IMR-90 (cell line): ENCODE measurements at regions not wholly inside any gene's neighbourhood (a gene's known extent, or its start where the extent isn't known, plus 50 kb on each side); places are given as distances from the start of the nearest gene placed in this dataset.

Experiments used
- ATAC-seq: fragments of 200-7000 bp; cut with Tn5 transposase; 2 replicates; pipeline ENCODE4 v1.9.1; 2020; ENCODE audit warnings: low read depth, mild to moderate bottlenecking, moderate library complexity
- BruUV-seq: library from RNA; stranded (reverse); fragments of 400-500 nt; replicated peaks from 2 replicates; lab custom pipeline; 2021; lab: Mats Ljungman, UMichigan
- CTCF ChIA-PET: fragments of 300-600 bp; formaldehyde crosslinking; extraction: SDS; loops from one replicate; lab custom pipeline; 2021; ENCODE audit warnings: antibody characterized with exemption; lab: Yijun Ruan, JAX
- POLR2A ChIA-PET: fragments of 300-600 bp; sonication (Branson Sonifier 250); formaldehyde crosslinking; loops from one replicate; lab custom pipeline; 2022; ENCODE audit warnings: antibody characterized with exemption; ENCODE audit not compliant: unreplicated experiment; lab: Charles Lee
- DNase-seq: peaks from one replicate; pipeline ENCODE4 v3.0.0; 2013
- H2AFZ ChIP-seq: replicated peaks from 2 replicates; pipeline ENCODE3; 2013; ENCODE audit warnings: low read length, mild to moderate bottlenecking; ENCODE audit not compliant: poor library complexity
- H2AK5ac ChIP-seq: 2 replicates; pipeline ENCODE4 v1.6.1; 2013; ENCODE audit warnings: low read depth, low read length, inconsistent platforms
- H2AK9ac ChIP-seq: replicated peaks from 2 replicates; pipeline ENCODE3; 2013; ENCODE audit warnings: mild to moderate bottlenecking, low read depth, low read length, moderate library complexity; ENCODE audit not compliant: poor library complexity
- H2BK120ac ChIP-seq: 2 replicates; pipeline ENCODE4 v1.6.1; 2013; ENCODE audit warnings: low read depth, low read length, inconsistent platforms
- H2BK15ac ChIP-seq: 3 replicates; pipeline ENCODE4 v1.6.1; 2013; ENCODE audit warnings: low read depth, low read length, inconsistent platforms
- H2BK20ac ChIP-seq: 2 replicates; pipeline ENCODE4 v1.6.1; 2013; ENCODE audit warnings: low read depth, mild to moderate bottlenecking, inconsistent platforms, low read length, moderate library complexity
- H2BK5ac ChIP-seq: 2 replicates; pipeline ENCODE4 v1.6.1; 2013; ENCODE audit warnings: mild to moderate bottlenecking, low read depth, low read length, inconsistent platforms; ENCODE audit not compliant: poor library complexity, severe bottlenecking
- H3K14ac ChIP-seq: replicated peaks from 2 replicates; pipeline ENCODE4 v1.6.1; 2013; ENCODE audit warnings: low read depth, low read length, inconsistent platforms
- H3K18ac ChIP-seq: 2 replicates; pipeline ENCODE4 v1.6.1; 2013; ENCODE audit warnings: low read depth, low read length, control low read depth
- H3K23ac ChIP-seq: 2 replicates; pipeline ENCODE4 v1.6.1; 2013; ENCODE audit warnings: low read depth, low read length, inconsistent platforms
- H3K27ac ChIP-seq: 2 replicates; pipeline ENCODE4 v1.5.1; 2013; ENCODE audit warnings: mild to moderate bottlenecking, control low read depth, low read length; ENCODE audit not compliant: insufficient read depth
- H3K27me3 ChIP-seq: 2 replicates; pipeline ENCODE4 v1.6.1; 2013; ENCODE audit warnings: low read length; ENCODE audit not compliant: control insufficient read depth, insufficient read depth
- H3K36me3 ChIP-seq: 2 replicates; pipeline ENCODE4 v1.6.1; 2013; ENCODE audit warnings: low read length, mixed read lengths; ENCODE audit not compliant: control insufficient read depth, insufficient read depth
- H3K4ac ChIP-seq: 2 replicates; pipeline ENCODE4 v1.6.1; 2013; ENCODE audit warnings: low read depth, low read length, inconsistent platforms
- H3K4me1 ChIP-seq: 2 replicates; pipeline ENCODE4 v1.6.1; 2013; ENCODE audit warnings: low read length, mixed read lengths; ENCODE audit not compliant: control insufficient read depth, insufficient read depth
- H3K4me2 ChIP-seq: 2 replicates; pipeline ENCODE4 v1.6.1; 2013; ENCODE audit warnings: low read depth, mild to moderate bottlenecking, control low read depth, low read length, moderate library complexity
- H3K4me3 ChIP-seq: 2 replicates; pipeline ENCODE4 v1.5.1; 2013; ENCODE audit warnings: low read depth, mild to moderate bottlenecking, control low read depth, low read length, moderate library complexity; ENCODE audit not compliant: insufficient read depth
- H3K56ac ChIP-seq: 2 replicates; pipeline ENCODE4 v1.6.1; 2013; ENCODE audit warnings: low read length, inconsistent platforms; ENCODE audit not compliant: insufficient read depth; ENCODE audit errors: extremely low read depth
- H3K79me1 ChIP-seq, 2 experiments: 2 replicates each; pipeline ENCODE4 v1.6.1; 2013; ENCODE audit warnings: low read length in 2 of 2, inconsistent platforms in 1 of 2, low read depth in 1 of 2
- H3K9ac ChIP-seq: 2 replicates; pipeline ENCODE4 v1.6.1; 2013; ENCODE audit warnings: low read depth, low read length, control low read depth
- H3K9me1 ChIP-seq: 2 replicates; pipeline ENCODE4 v1.6.1; 2013; ENCODE audit warnings: low read length, inconsistent platforms; ENCODE audit not compliant: insufficient read depth
- H3K9me3 ChIP-seq: 2 replicates; pipeline ENCODE4 v1.6.1; 2013; ENCODE audit warnings: low read length; ENCODE audit not compliant: control insufficient read depth, insufficient read depth
- H4K20me1 ChIP-seq: 2 replicates; pipeline ENCODE4 v1.6.1; 2013; ENCODE audit warnings: low read length, inconsistent platforms; ENCODE audit not compliant: insufficient read depth
- H4K5ac ChIP-seq: 2 replicates; pipeline ENCODE4 v1.6.1; 2013; ENCODE audit warnings: mild to moderate bottlenecking, low read depth, low read length, control low read depth
- H4K8ac ChIP-seq, 2 experiments: 2 replicates each; pipeline ENCODE4 v1.6.1; 2013; ENCODE audit warnings: low read depth in 2 of 2, low read length in 2 of 2, control low read depth in 1 of 2, inconsistent platforms in 1 of 2
- H4K91ac ChIP-seq: 2 replicates; pipeline ENCODE4 v1.6.1; 2013; ENCODE audit warnings: low read depth, low read length, inconsistent platforms; ENCODE audit not compliant: insufficient read depth
- BHLHE40 ChIP-seq: fragments of 150-350 bp; IDR thresholded peaks from 2 replicates; pipeline ENCODE4 v1.6.1; 2016; ENCODE audit warnings: mild to moderate bottlenecking, low read depth, low read length
- CEBPB ChIP-seq: IDR thresholded peaks from 2 replicates; pipeline ENCODE4 v1.6.1; 2012; ENCODE audit warnings: low read depth, low read length, improper control_type of control experiment
- CHD1 ChIP-seq: IDR thresholded peaks from 2 replicates; pipeline ENCODE4 v1.6.1; 2012; ENCODE audit warnings: low read depth, low read length, improper control_type of control experiment
- ELK1 ChIP-seq: fragments of 150-350 bp; IDR thresholded peaks from 2 replicates; pipeline ENCODE4 v1.6.1; 2016; ENCODE audit warnings: low read depth, mild to moderate bottlenecking, low read length, moderate library complexity, borderline replicate concordance
- FOS ChIP-seq: fragments of 150-350 bp; IDR thresholded peaks from 2 replicates; pipeline ENCODE4 v1.6.1; 2016; ENCODE audit warnings: low read depth, low read length
- MAFK ChIP-seq: IDR thresholded peaks from 2 replicates; pipeline ENCODE4 v1.6.1; 2012; ENCODE audit warnings: low read depth, low read length, improper control_type of control experiment
- MAZ ChIP-seq: IDR thresholded peaks from 2 replicates; pipeline ENCODE4 v1.6.1; 2012; ENCODE audit warnings: low read depth, mild to moderate bottlenecking, low read length, improper control_type of control experiment, moderate library complexity, borderline replicate concordance
- MXI1 ChIP-seq: IDR thresholded peaks from 2 replicates; pipeline ENCODE4 v1.6.1; 2012; ENCODE audit warnings: low read depth, mild to moderate bottlenecking, low read length, moderate library complexity, borderline replicate concordance
- NFE2L2 ChIP-seq: fragments of 150-350 bp; IDR thresholded peaks from 2 replicates; pipeline ENCODE4 v1.6.1; 2016; ENCODE audit warnings: low read depth, mild to moderate bottlenecking, low read length
- POLR2A ChIP-seq: IDR thresholded peaks from 2 replicates; pipeline ENCODE4 v1.6.1; 2012; ENCODE audit warnings: mild to moderate bottlenecking, low read depth, low read length
- RAD21 ChIP-seq: IDR thresholded peaks from 2 replicates; pipeline ENCODE4 v1.6.1; 2012; ENCODE audit warnings: low read length, improper control_type of control experiment
- RCOR1 ChIP-seq: IDR thresholded peaks from 2 replicates; pipeline ENCODE4 v1.6.1; 2012; ENCODE audit warnings: mild to moderate bottlenecking, low read length, improper control_type of control experiment; ENCODE audit not compliant: insufficient replicate concordance
- SMC3 ChIP-seq: fragments of 150-350 bp; IDR thresholded peaks from 2 replicates; pipeline ENCODE4 v1.6.1; 2016; ENCODE audit warnings: low read depth, mild to moderate bottlenecking, antibody characterized with exemption, low read length, moderate library complexity
- WGBS, 2 experiments: methylation state at CpG; one replicate each; pipeline versions ENCODE4 v1.1.5 to v1.1.7; 2013; ENCODE audit warnings: missing lambda C conversion rate in 2 of 2; ENCODE audit not compliant: insufficient read length in 1 of 2; ENCODE audit errors: extremely low coverage in 2 of 2; 5-methylcytosine and 5-hydroxymethylcytosine counted together
- dilution Hi-C: fragments of 300-500 bp; cut with HindIII; formaldehyde crosslinking; loops from one replicate; pipeline ENCODE4 v1.14.3; 2018; ENCODE audit warnings: low sequenced_read_pairs; ENCODE audit not compliant: unreplicated experiment
- in situ Hi-C: fragments of 300-500 bp; cut with MboI; formaldehyde crosslinking; loops from 3 replicates; pipeline ENCODE4 v1.14.3; 2019; ENCODE audit warnings: low sequenced_read_pairs, inconsistent platforms, mixed read lengths
- intact Hi-C: fragments of 100-400 bp; cut with micrococcal nuclease; formaldehyde crosslinking; loops from 2 replicates; pipeline ENCODE4 v1.10.0; 2022
- TF ChIP-seq, protein P1 (sequence below): fragments of 150-350 bp; IDR thresholded peaks from 2 replicates; pipeline ENCODE4 v1.6.1; 2017; ENCODE audit warnings: mild to moderate bottlenecking, antibody characterized with exemption, low read length, low read depth
- TF ChIP-seq, protein P2 (sequence below): conservative IDR thresholded peaks from 2 replicates; pipeline ENCODE4 v1.5.1; 2012; ENCODE audit warnings: mild to moderate bottlenecking, low read depth, low read length, improper control_type of control experiment

GRCh38 chr1:93779540-93780165 lies 98.0 kb upstream of the BCAR3 start:
- H2BK15ac ChIP-seq, result peak overlapping the region; percentile 20; the same call in 1 of the 3 replicates
- H2BK5ac ChIP-seq, result peak overlapping the region; percentile 97
- in situ Hi-C loops, result no loop called here
- intact Hi-C loops, result no loop called here
- ATAC-seq (peak; percentile 44), DNase-seq (peak; percentile 92)
- peak overlapping the region; percentile 81 for H2BK20ac ChIP-seq
- H4K8ac ChIP-seq, result peak overlapping the region; percentile 38 to 78
- peak overlapping the region; percentile 14; the same call in 1 of the 2 replicates for H3K4me2 ChIP-seq
- H3K9me1 ChIP-seq, result 0 out of 2 replicates have a peak, but pooled peaks cover 5% of the 10 kb centered on the region
- H2BK120ac ChIP-seq, result peak overlapping the region; percentile 95
- peak overlapping the region; percentile 26 for H2AK5ac ChIP-seq
- ChIA-PET CTCF (no interaction called here), POLR2A (no interaction called here)
- no peaks in the 10 kb centered on the region for H3K36me3 ChIP-seq
- H3K79me1 ChIP-seq, result no peaks in the 10 kb centered on the region
- H3K14ac ChIP-seq, result peak overlapping the region; percentile 90
- no peak overlapping the region for H3K9ac ChIP-seq
- H3K4ac ChIP-seq, result peak overlapping the region; percentile 90
- H3K23ac ChIP-seq, result peak overlapping the region; percentile 84; the same call in 1 of the 2 replicates
- peak overlapping the region; percentile 89; the same call in 1 of the 2 replicates for H4K5ac ChIP-seq
- no peaks in the 10 kb centered on the region for H4K20me1 ChIP-seq
- H3K56ac ChIP-seq, result peak overlapping the region; percentile 22; the same call in 1 of the 2 replicates
- H3K4me3 ChIP-seq, result no peak overlapping the region
- dilution Hi-C loops, result no loop called here
- H3K27me3 ChIP-seq, result no peaks in the 10 kb centered on the region
- peak overlapping the region; percentile 74 for H4K91ac ChIP-seq
- H2AFZ ChIP-seq, result peak overlapping the region; percentile 66
- H3K27ac ChIP-seq, result peak overlapping the region; percentile 1; the same call in 1 of the 2 replicates
- H3K18ac ChIP-seq, result peak overlapping the region; percentile 59; the same call in 1 of the 2 replicates
- BruUV-seq, result no TSS peak
- peak overlapping the region; percentile 20 for H2AK9ac ChIP-seq
- peaks cover 14% of the 10 kb centered on the region for H3K4me1 ChIP-seq
- WGBS, 2 experiments, result 43% methylated on average over 1 of the region's 4 CpGs; no CpG with 5 or more reads in 1 of the 2 experiments
- no peaks in the 10 kb centered on the region for H3K9me3 ChIP-seq
- TF ChIP-seq, protein P1, sequence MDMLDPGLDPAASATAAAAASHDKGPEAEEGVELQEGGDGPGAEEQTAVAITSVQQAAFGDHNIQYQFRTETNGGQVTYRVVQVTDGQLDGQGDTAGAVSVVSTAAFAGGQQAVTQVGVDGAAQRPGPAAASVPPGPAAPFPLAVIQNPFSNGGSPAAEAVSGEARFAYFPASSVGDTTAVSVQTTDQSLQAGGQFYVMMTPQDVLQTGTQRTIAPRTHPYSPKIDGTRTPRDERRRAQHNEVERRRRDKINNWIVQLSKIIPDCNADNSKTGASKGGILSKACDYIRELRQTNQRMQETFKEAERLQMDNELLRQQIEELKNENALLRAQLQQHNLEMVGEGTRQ, result no peak
- TF ChIP-seq POLR2A (no peak), SMC3 (no peak), ELK1 (no peak), MAFK (peak; percentile 11; the same call in 1 of the 2 replicates), RAD21 (peak; percentile 1; the same call in 1 of the 2 replicates), RCOR1 (no peak), NFE2L2 (no peak), CHD1 (no peak), FOS (no peak), CEBPB (peak; percentile 57), BHLHE40 (no peak), MAZ (peak; percentile 32), MXI1 (no peak)
- TF ChIP-seq, protein P2, sequence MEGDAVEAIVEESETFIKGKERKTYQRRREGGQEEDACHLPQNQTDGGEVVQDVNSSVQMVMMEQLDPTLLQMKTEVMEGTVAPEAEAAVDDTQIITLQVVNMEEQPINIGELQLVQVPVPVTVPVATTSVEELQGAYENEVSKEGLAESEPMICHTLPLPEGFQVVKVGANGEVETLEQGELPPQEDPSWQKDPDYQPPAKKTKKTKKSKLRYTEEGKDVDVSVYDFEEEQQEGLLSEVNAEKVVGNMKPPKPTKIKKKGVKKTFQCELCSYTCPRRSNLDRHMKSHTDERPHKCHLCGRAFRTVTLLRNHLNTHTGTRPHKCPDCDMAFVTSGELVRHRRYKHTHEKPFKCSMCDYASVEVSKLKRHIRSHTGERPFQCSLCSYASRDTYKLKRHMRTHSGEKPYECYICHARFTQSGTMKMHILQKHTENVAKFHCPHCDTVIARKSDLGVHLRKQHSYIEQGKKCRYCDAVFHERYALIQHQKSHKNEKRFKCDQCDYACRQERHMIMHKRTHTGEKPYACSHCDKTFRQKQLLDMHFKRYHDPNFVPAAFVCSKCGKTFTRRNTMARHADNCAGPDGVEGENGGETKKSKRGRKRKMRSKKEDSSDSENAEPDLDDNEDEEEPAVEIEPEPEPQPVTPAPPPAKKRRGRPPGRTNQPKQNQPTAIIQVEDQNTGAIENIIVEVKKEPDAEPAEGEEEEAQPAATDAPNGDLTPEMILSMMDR, result no peak
